ENCODE measurements at regions not wholly inside any gene's neighbourhood (a gene's known extent, or its start where the extent isn't known, plus 50 kb on each side); places are given as distances from the start of the nearest gene placed in this dataset.

DNA sequence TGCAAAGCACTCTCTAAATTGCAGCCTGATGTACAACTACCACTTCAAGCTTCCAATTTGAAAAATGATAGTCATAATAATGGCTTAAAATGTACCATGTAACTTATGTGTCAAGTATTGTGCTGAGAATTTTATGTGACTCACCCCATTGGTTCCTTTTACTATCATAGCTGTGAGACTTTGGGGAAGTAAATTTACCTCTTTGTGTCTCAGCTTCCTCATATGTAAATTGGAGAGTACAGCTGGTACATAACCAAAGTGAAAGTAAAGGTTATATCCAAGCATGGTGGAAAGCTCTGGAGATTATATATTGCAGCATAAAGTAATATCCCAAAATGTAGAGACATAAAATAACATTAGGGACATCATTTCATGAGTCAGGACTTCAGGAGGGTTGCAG lies 2200.4 kb upstream of the C9orf72 start:
- Histone ChIP-seq H3K27ac (ENCODE audit: low read length) (no peak overlapping the region), H3K36me3 (ENCODE audit: control insufficient read depth, insufficient read depth, low read length) (no peaks in the 10 kb centered on the region), H3K4me3 (ENCODE audit: low read depth in 2 of 2, low read length in 2 of 2) (no peak overlapping the region), H3K9me3 (ENCODE audit: control insufficient read depth, insufficient read depth, low read depth, low read length) (no peaks in the 10 kb centered on the region), H3K27me3 (ENCODE audit: control insufficient read depth, insufficient read depth, low read length) (no peaks in the 10 kb centered on the region), H3K4me1 (ENCODE audit: control insufficient read depth, insufficient read depth, low read length) (no peaks in the 10 kb centered on the region)
- ChIA-PET POLR2A (no interaction called here), CTCF (no interaction called here)
- TF ChIP-seq, protein P1, sequence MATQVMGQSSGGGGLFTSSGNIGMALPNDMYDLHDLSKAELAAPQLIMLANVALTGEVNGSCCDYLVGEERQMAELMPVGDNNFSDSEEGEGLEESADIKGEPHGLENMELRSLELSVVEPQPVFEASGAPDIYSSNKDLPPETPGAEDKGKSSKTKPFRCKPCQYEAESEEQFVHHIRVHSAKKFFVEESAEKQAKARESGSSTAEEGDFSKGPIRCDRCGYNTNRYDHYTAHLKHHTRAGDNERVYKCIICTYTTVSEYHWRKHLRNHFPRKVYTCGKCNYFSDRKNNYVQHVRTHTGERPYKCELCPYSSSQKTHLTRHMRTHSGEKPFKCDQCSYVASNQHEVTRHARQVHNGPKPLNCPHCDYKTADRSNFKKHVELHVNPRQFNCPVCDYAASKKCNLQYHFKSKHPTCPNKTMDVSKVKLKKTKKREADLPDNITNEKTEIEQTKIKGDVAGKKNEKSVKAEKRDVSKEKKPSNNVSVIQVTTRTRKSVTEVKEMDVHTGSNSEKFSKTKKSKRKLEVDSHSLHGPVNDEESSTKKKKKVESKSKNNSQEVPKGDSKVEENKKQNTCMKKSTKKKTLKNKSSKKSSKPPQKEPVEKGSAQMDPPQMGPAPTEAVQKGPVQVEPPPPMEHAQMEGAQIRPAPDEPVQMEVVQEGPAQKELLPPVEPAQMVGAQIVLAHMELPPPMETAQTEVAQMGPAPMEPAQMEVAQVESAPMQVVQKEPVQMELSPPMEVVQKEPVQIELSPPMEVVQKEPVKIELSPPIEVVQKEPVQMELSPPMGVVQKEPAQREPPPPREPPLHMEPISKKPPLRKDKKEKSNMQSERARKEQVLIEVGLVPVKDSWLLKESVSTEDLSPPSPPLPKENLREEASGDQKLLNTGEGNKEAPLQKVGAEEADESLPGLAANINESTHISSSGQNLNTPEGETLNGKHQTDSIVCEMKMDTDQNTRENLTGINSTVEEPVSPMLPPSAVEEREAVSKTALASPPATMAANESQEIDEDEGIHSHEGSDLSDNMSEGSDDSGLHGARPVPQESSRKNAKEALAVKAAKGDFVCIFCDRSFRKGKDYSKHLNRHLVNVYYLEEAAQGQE (IDR thresholded peaks at IDR 0.05; ENCODE audit: insufficient read depth in 1 of 2, low read depth in 2 of 2, low read length in 1 of 2) = no peak
- TF ChIP-seq TCF7L2 (IDR thresholded peaks at IDR 0.05; ENCODE audit: low read depth, low read length) = no peak
- TF ChIP-seq SIN3A (IDR thresholded peaks at IDR 0.05; ENCODE audit: borderline replicate concordance, insufficient read depth, low read depth, low read length) = no peak
- TF ChIP-seq, protein P2, sequence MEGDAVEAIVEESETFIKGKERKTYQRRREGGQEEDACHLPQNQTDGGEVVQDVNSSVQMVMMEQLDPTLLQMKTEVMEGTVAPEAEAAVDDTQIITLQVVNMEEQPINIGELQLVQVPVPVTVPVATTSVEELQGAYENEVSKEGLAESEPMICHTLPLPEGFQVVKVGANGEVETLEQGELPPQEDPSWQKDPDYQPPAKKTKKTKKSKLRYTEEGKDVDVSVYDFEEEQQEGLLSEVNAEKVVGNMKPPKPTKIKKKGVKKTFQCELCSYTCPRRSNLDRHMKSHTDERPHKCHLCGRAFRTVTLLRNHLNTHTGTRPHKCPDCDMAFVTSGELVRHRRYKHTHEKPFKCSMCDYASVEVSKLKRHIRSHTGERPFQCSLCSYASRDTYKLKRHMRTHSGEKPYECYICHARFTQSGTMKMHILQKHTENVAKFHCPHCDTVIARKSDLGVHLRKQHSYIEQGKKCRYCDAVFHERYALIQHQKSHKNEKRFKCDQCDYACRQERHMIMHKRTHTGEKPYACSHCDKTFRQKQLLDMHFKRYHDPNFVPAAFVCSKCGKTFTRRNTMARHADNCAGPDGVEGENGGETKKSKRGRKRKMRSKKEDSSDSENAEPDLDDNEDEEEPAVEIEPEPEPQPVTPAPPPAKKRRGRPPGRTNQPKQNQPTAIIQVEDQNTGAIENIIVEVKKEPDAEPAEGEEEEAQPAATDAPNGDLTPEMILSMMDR (IDR thresholded peaks at IDR 0.05) = no peak
- no peak for TF ChIP-seq POLR2AphosphoS5 (IDR thresholded peaks at IDR 0.05; ENCODE audit: low read depth, low read length)
- in situ Hi-C loops (cut with HindIII; ENCODE audit: low pct_unique_long_range_greater_than_20kb, low sequenced_read_pairs) (no loop called here), intact Hi-C loops (cut with micrococcal nuclease; ENCODE audit: unreplicated experiment) (no loop called here)
- BruUV-seq (replicated peaks) = no TSS peak
- no peak for DNase-seq (ENCODE audit: low read depth, low spot score)
- ATAC-seq = no peak

DNA sequence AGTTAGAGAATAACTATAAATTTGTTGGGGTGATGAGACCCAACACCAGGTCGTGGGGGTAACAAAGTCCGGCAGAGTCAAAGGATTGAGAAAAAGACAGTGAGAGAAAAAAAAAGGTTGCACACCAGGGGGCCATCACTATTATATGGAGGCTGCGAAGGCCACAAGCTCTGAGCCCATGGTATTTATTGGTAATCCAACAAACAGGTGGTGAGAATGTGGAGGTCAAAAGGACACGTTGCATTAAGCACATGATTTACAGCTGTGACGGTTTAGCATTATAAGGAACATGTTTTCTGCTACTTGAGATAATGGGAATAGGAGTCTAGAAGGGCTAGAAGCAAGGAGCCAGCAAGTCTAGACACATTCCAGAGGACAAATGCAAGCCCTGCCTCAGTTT lies 2202.2 kb upstream of the C9orf72 start:
- Histone ChIP-seq H3K36me3 (ENCODE audit: control insufficient read depth, insufficient read depth, low read length) (no peaks in the 10 kb centered on the region), H3K27me3 (ENCODE audit: control insufficient read depth, insufficient read depth, low read length) (no peaks in the 10 kb centered on the region), H3K9me3 (ENCODE audit: control insufficient read depth, insufficient read depth, low read depth, low read length) (no peaks in the 10 kb centered on the region), H3K4me1 (ENCODE audit: control insufficient read depth, insufficient read depth, low read length) (no peaks in the 10 kb centered on the region), H3K27ac (ENCODE audit: low read length) (no peak overlapping the region), H3K4me3 (ENCODE audit: low read depth in 2 of 2, low read length in 2 of 2) (no peak overlapping the region)
- no TSS peak for BruUV-seq (replicated peaks)
- in situ Hi-C loops (cut with HindIII; ENCODE audit: low pct_unique_long_range_greater_than_20kb, low sequenced_read_pairs) (no loop called here), intact Hi-C loops (cut with micrococcal nuclease; ENCODE audit: unreplicated experiment) (no loop called here)
- DNase-seq (ENCODE audit: low read depth, low spot score) (no peak), ATAC-seq (no peak)
- no peak for TF ChIP-seq POLR2AphosphoS5 (IDR thresholded peaks at IDR 0.05; ENCODE audit: low read depth, low read length)
- no peak for TF ChIP-seq TCF7L2 (IDR thresholded peaks at IDR 0.05; ENCODE audit: low read depth, low read length)
- TF ChIP-seq, protein P2 (IDR thresholded peaks at IDR 0.05) = no peak
- no peak for TF ChIP-seq SIN3A (IDR thresholded peaks at IDR 0.05; ENCODE audit: borderline replicate concordance, insufficient read depth, low read depth, low read length)
- TF ChIP-seq, protein P1 (IDR thresholded peaks at IDR 0.05; ENCODE audit: insufficient read depth in 1 of 2, low read depth in 2 of 2, low read length in 1 of 2) = no peak
- CTCF ChIA-PET = no interaction called here
- POLR2A ChIA-PET = no interaction called here
